ENCODE measurements at regions not wholly inside any gene's neighbourhood (a gene's known extent, or its start where the extent isn't known, plus 50 kb on each side); places are given as distances from the start of the nearest gene placed in this dataset.
A peak's percentile ranks its signal among the peaks of the same experiment; 100 is the strongest.

- no peak for ATAC-seq
- no peak for DNase-seq
- H3K36me3 ChIP-seq (ENCODE audit: low read depth), result no peaks in the 10 kb centered on the region
- intact Hi-C loops (cut with DNase I, micrococcal nuclease), result no loop called here
- H3K9me3 ChIP-seq, result no peaks in the 10 kb centered on the region
- H3K4me1 ChIP-seq (ENCODE audit: low read depth), result peaks cover 24% of the 10 kb centered on the region
- H3K4me3 ChIP-seq, result no peak overlapping the region
- TF ChIP-seq, protein P1, sequence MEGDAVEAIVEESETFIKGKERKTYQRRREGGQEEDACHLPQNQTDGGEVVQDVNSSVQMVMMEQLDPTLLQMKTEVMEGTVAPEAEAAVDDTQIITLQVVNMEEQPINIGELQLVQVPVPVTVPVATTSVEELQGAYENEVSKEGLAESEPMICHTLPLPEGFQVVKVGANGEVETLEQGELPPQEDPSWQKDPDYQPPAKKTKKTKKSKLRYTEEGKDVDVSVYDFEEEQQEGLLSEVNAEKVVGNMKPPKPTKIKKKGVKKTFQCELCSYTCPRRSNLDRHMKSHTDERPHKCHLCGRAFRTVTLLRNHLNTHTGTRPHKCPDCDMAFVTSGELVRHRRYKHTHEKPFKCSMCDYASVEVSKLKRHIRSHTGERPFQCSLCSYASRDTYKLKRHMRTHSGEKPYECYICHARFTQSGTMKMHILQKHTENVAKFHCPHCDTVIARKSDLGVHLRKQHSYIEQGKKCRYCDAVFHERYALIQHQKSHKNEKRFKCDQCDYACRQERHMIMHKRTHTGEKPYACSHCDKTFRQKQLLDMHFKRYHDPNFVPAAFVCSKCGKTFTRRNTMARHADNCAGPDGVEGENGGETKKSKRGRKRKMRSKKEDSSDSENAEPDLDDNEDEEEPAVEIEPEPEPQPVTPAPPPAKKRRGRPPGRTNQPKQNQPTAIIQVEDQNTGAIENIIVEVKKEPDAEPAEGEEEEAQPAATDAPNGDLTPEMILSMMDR (IDR thresholded peaks at IDR 0.05), result no peak
These were observed 55.8 kb upstream of the ATP12A start for GRCh38 chr13:24624363-24624762.

- H3K9me3 ChIP-seq, result no peaks in the 10 kb centered on the region
- ATAC-seq, result no peak
- TF ChIP-seq, protein P1 (IDR thresholded peaks at IDR 0.05), result no peak
- H3K4me1 ChIP-seq (ENCODE audit: low read depth), result peaks cover 24% of the 10 kb centered on the region
- H3K4me3 ChIP-seq, result no peak overlapping the region
- no peaks in the 10 kb centered on the region for H3K36me3 ChIP-seq (ENCODE audit: low read depth)
- no peak for DNase-seq
- intact Hi-C loops (cut with DNase I, micrococcal nuclease), result no loop called here
These were observed 55.4 kb upstream of the ATP12A start for GRCh38 chr13:24624801-24625231.

GRCh38 chr13:24625331-24625731 lies 54.9 kb upstream of the ATP12A start:
- TF ChIP-seq, protein P1 (IDR thresholded peaks at IDR 0.05), result no peak
- H3K4me3 ChIP-seq, result no peak overlapping the region
- no peaks in the 10 kb centered on the region for H3K36me3 ChIP-seq (ENCODE audit: low read depth)
- no peak for ATAC-seq
- H3K9me3 ChIP-seq, result no peaks in the 10 kb centered on the region
- intact Hi-C loops (cut with DNase I, micrococcal nuclease), result no loop called here
- H3K4me1 ChIP-seq (ENCODE audit: low read depth), result peaks cover 24% of the 10 kb centered on the region
- no peak for DNase-seq

GRCh38 chr13:24625870-24626849 lies 54.0 kb upstream of the ATP12A start:
- intact Hi-C loops (cut with DNase I, micrococcal nuclease), result no loop called here
- TF ChIP-seq, protein P1 (IDR thresholded peaks at IDR 0.05), result no peak
- no peak overlapping the region for H3K4me3 ChIP-seq
- DNase-seq, result peak in 1 of 3 donors; percentile 27
- H3K4me1 ChIP-seq (ENCODE audit: low read depth), result peaks cover 28% of the 10 kb centered on the region
- no peaks in the 10 kb centered on the region for H3K9me3 ChIP-seq
- peak; percentile 58 for ATAC-seq
- no peaks in the 10 kb centered on the region for H3K36me3 ChIP-seq (ENCODE audit: low read depth)

- H3K4me1 ChIP-seq (ENCODE audit: low read depth), result peaks cover 28% of the 10 kb centered on the region
- ATAC-seq (peak; percentile 85), DNase-seq (peak in 2 of 3 donors; percentile 68 to 76)
- TF ChIP-seq, protein P1 (IDR thresholded peaks at IDR 0.05), result no peak
- H3K9me3 ChIP-seq, result no peaks in the 10 kb centered on the region
- H3K4me3 ChIP-seq, result no peak overlapping the region
- H3K36me3 ChIP-seq (ENCODE audit: low read depth), result no peaks in the 10 kb centered on the region
- intact Hi-C loops (cut with DNase I, micrococcal nuclease), result no loop called here
These were observed 53.0 kb upstream of the ATP12A start for GRCh38 chr13:24627090-24627714.

Data from mucosa of descending colon (tissue), 3 donors.